ENCODE measurements at regions not wholly inside any gene's neighbourhood (a gene's known extent, or its start where the extent isn't known, plus 50 kb on each side); places are given as distances from the start of the nearest gene placed in this dataset.

GRCh38 chr2:8574196-8575037, 107.4 kb upstream of the ID2 start:
- DNase-seq = no peak

DNA sequence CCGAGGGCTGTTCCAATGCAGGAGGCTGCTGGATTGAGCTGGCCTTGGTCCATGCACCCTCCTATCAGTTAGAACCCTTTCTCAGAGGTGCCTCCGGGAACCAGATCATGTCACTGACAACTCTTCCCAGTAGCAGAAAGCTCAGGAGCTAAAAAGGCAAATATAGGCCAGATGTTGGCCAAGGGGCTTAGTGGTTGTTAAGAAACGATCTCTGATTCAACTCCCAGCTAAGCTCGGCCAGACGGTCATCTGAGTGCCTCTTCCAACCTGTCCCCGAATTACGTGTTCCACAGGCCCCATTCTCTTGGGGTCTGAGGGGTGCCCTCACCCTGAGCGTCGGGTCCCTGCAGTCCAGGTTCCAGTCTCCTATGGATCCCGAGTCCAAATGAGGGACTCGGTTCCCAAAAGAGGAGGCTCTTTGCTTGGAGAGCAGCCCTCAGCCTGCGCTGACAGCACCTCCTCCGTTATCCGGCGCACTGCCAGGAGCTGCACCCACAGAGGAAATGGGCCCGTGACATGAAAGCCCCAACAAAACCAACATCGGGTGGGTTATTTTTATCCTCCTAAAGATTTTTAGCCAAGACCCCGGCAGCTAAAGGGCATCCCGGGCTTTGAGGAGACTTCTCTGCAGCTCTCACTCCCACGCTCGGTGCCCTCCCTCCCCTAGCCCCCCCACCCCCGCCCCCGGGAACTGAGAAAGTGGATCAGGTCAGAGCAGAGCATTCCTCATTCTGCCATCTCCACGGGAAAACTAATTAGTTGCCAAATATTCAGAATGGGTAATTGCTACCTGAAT, 106.6 kb upstream of the ID2 start:
- no peak for DNase-seq

GRCh38 chr2:8575834-8576423, 105.9 kb upstream of the ID2 start:
- DNase-seq = no peak

- no peak for DNase-seq
Measured at GRCh38 chr2:8576525-8577167, 105.2 kb upstream of the ID2 start.

DNA sequence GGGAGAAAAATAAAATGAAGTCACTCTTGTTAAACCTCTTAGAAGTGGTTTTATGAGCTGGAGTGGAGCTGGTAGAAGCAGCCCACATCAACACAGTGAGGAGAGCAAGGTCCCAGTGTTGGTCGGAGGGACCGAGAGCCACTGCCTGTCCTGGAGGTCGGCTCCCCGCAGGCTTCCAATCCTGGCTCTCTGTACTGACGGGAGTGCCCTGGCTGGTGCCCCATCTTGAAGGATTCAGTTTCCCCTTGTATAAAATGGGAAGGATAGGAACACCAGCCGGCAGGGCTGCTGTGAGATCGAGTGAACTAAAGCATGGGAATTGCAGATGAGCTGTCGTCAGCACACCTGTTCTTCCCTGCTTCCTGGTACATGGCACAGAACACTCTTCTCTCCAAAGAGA, 104.3 kb upstream of the ID2 start:
- no peak for DNase-seq

- no peak for DNase-seq
Measured at GRCh38 chr2:8578335-8579244, 103.3 kb upstream of the ID2 start.

DNA sequence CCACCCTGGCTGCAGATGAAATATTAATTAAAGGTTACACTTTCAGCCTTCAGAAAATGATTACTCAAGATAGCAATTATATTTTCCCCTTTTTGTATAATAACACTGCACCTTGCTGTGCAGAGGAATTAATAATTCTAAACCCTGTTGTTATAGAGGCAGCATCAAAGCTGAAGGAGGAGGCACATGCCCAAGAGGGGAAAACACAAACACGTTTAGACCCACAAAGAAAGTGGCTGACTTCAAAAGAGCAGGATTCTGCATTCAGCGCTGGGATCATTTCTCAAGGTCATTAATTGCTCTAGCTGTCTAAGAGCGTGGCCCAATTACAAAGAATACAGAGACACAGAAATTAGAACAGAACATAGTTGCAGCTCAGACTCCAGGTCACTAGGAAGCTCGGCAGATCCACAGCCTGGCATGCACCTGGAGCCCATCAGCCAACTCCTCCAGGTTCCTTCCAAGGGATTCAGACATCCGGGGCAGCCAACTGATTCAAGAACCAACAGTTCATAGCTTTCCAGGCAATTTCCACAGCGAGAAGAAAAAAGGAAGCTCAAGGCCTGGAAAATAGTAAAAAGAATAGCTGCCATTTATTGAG, 102.3 kb upstream of the ID2 start:
- DNase-seq = no peak

GRCh38 chr2:8580316-8581233, 101.3 kb upstream of the ID2 start:
- no peak for DNase-seq

DNA sequence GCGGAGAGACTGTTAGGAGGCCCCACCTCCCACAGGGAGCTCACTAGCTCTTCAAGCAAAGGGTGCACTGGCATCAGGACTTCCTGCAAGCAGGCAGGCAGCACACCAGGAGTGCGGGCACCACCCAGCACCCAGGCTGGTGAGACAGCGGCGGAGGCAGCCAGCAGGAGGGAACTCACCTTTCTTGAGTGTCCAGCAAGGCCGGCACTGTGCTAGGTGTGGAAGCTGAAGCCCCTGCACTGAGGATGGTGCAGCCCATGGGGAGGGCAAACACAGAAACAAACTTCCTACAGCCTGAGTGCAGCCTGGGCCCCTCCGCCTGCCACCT, 100.7 kb upstream of the ID2 start:
- no peak for DNase-seq

DNA sequence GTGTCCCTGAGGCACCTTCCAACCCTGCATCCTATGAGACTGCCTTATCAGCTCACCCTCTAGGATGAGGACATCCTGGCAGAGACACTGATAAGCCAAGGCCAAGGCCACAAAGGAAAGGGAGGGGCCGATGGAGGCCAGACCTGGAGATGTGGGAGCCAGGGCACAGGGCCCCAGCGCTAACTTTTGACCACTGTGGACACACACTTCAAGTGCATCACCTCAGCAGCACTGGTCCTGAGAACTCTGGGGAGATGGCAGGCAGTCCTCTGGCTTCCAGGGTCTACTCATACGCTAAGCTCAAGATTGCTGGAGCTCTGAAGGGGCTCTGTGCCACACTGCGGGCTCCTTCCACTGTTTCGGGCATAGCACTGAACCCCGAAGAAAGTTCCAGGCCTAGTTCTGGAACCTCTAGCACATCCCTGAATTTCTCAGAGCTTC, 100.2 kb upstream of the ID2 start:
- DNase-seq = no peak

DNA sequence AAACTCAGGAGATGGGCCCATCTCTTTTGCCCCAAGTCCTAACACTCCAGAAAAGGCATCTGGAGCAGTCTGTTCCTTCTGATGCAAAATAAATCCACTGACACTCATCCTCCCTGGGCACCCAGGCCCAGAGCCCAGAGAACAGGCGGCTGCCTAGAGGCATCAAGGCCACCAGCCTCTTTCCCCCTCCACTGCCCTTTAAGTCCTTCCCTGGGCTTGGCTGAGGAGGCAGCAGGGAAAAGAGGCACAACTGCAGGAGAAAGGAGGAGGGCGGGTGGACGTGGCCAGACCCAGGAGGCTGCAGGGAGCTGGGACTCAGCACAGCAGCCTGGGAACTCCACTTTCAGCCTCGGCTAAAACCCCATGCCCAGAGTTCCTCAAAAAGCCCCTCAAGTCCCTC, 99.7 kb upstream of the ID2 start:
- peak; percentile 12 for DNase-seq

- DNase-seq = peak; percentile 15
Measured at GRCh38 chr2:8582651-8583399, 99.0 kb upstream of the ID2 start.

DNA sequence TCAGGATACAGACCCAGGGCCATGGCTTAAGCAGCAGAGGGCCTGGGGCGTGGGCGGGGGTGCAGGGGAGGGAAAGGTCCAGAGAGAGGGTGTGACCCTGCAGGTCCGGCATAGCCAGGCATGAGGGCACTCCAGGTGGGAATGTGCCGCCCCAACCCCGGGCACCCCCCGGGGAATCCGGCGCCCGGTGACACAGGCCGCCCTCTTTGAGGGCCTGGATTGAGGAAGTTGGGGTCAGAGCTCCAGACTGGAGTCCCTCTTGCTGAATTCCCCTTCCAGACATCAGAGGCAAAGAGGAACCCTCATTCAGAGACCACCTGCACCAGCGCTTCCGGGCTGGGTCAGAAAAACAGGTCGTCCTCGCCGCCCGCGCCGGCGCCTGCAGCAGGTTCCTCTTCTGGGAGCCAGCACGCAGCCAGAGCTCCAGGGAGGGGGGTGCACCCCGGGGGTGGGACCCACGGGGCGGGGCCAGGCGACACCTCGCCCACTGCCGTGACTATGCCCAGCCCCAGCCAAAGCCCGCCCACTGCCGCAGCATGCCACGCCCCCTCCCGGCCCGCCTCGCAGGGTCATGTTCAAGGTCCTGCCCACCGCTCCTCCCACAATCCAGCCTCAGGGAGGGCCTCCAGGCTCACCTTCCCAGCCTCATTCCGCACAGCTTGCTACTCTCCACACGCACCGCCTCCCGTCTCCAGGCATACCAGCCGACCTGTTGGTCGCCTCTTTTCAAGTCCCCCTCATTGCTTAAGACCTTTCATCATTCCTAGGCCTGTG, 98.3 kb upstream of the ID2 start:
- DNase-seq = peak; percentile 92

GRCh38 chr2:8584174-8585066, 97.4 kb upstream of the ID2 start:
- peak; percentile 16 for DNase-seq

- DNase-seq = peak; percentile 39
Measured at GRCh38 chr2:8586457-8587051, 95.3 kb upstream of the ID2 start.

DNA sequence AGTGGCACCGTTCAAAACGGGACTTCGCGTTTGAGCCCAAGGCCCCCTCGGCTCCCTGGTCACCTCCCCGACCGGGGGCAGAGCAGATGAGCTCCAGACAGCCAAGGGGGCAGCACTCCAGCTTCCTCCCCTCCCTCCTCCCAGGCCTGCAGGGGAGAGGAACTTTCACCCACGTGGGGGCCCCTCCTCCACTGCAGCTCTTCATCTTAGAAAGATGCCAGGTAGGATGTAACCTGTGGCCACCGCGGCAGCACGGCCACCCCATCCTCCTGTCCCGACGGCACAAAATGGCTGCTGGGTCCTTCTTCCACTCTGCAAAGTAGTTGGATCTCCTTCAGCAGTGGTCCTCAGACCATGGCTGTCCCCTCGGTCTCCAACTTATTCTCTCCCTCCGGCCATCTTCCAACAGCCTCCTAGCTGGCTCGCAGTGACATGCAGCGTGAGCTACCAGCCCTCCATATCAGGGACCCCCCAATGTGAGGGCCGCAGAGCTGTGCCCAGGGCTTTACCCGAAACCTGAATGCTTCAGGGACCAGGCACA, 94.5 kb upstream of the ID2 start:
- peak; percentile 16 for DNase-seq

Data from right hindlimb (tissue), 1 donor.